WI38 (cell line): ENCODE measurements at regions not wholly inside any gene's neighbourhood (a gene's known extent, or its start where the extent isn't known, plus 50 kb on each side); places are given as distances from the start of the nearest gene placed in this dataset.

Experiments
- H3K4me3 ChIP-seq: 2 replicates; pipeline ENCODE4 v1.5.1; 2011; ENCODE audit warnings: low read depth, mild to moderate bottlenecking, control low read depth, low read length
- CTCF ChIP-seq: IDR thresholded peaks from 2 replicates; pipeline ENCODE4 v1.5.1; 2012; ENCODE audit warnings: low read depth, mild to moderate bottlenecking, control low read depth, low read length

GRCh38 chr1:10854856-10855459, 58.5 kb upstream of the CASZ1 start:
- no peak for TF ChIP-seq CTCF
- no peak overlapping the region for H3K4me3 ChIP-seq

- TF ChIP-seq CTCF = no peak
- H3K4me3 ChIP-seq = no peak overlapping the region
These were observed 59.8 kb upstream of the CASZ1 start for GRCh38 chr1:10856176-10856683.

GRCh38 chr1:10856863-10857598, 60.6 kb upstream of the CASZ1 start:
- TF ChIP-seq CTCF = no peak

GRCh38 chr1:10857687-10858086, 61.2 kb upstream of the CASZ1 start:
- H3K4me3 ChIP-seq = no peak overlapping the region
- no peak for TF ChIP-seq CTCF

More at GRCh38 chr1:10856863-10857598, 60.6 kb upstream of the CASZ1 start:
- no peak overlapping the region for H3K4me3 ChIP-seq

GRCh38 chr1:10860218-10860617, 63.8 kb upstream of the CASZ1 start:
- no peak overlapping the region for H3K4me3 ChIP-seq
- no peak for TF ChIP-seq CTCF

GRCh38 chr1:10860682-10861081, 64.2 kb upstream of the CASZ1 start:
- no peak for TF ChIP-seq CTCF
- H3K4me3 ChIP-seq = no peak overlapping the region

GRCh38 chr1:10861822-10862221, 65.4 kb upstream of the CASZ1 start:
- no peak overlapping the region for H3K4me3 ChIP-seq
- no peak for TF ChIP-seq CTCF
